Natural killer cell (primary cell): ENCODE measurements at regions not wholly inside any gene's neighbourhood (a gene's known extent, or its start where the extent isn't known, plus 50 kb on each side); places are given as distances from the start of the nearest gene placed in this dataset.

Source experiments
- ATAC-seq, 3 donors: fragments of 150-1000 bp in 2 of 3; fragments of 200-7000 bp in 1 of 3; cut with Tn5 transposase; 1 replicate in 1 of 3; 2 replicates in 2 of 3; pipeline ENCODE4 v1.10.0; 2021; ENCODE audit warnings: mild to moderate bottlenecking in 2 of 3, moderate library complexity in 2 of 3
- DNase-seq, 2 donors: peaks; one replicate each; pipeline versions ENCODE4 v3.0.0 to v3.0.0-alpha.2; 2013 to 2021; ENCODE audit warnings: mixed read lengths in 1 of 2
- H3K27ac ChIP-seq: one replicate; pipeline ENCODE4 v1.5.1; 2013; ENCODE audit warnings: mild to moderate bottlenecking, low read length
- H3K27me3 ChIP-seq: one replicate; pipeline ENCODE4 v1.6.1; 2013; ENCODE audit warnings: low read length; ENCODE audit not compliant: control insufficient read depth, insufficient read depth
- H3K36me3 ChIP-seq: one replicate; pipeline ENCODE4 v1.6.1; 2013; ENCODE audit warnings: low read length; ENCODE audit not compliant: control insufficient read depth, insufficient read depth
- H3K4me1 ChIP-seq: one replicate; pipeline ENCODE4 v1.6.1; 2013; ENCODE audit warnings: low read length; ENCODE audit not compliant: control insufficient read depth, insufficient read depth
- H3K4me3 ChIP-seq: one replicate; pipeline ENCODE4 v1.5.1; 2013; ENCODE audit warnings: low read length
- H3K9me3 ChIP-seq: one replicate; pipeline ENCODE4 v1.6.1; 2013; ENCODE audit warnings: low read length; ENCODE audit not compliant: control insufficient read depth, insufficient read depth
- H3K27ac Mint-ChIP-seq, 2 donors: one replicate each; pipeline ENCODE4 v1.8.0; 2022; ENCODE audit warnings: mild to moderate bottlenecking in 2 of 2, mixed read lengths in 2 of 2, moderate library complexity in 1 of 2
- H3K27me3 Mint-ChIP-seq, 2 donors: one replicate each; pipeline ENCODE4 v1.8.0; 2022; ENCODE audit warnings: low read depth in 2 of 2, mixed read lengths in 2 of 2
- H3K36me3 Mint-ChIP-seq: one replicate; pipeline ENCODE4 v1.8.0; 2022; ENCODE audit warnings: mixed read lengths
- H3K4me1 Mint-ChIP-seq, 2 donors: one replicate each; pipeline ENCODE4 v1.8.0; 2022; ENCODE audit warnings: mixed read lengths in 2 of 2
- H3K4me3 Mint-ChIP-seq: one replicate; pipeline ENCODE4 v1.8.0; 2022; ENCODE audit warnings: mild to moderate bottlenecking, moderate library complexity, mixed read lengths
- H3K9me3 Mint-ChIP-seq, 2 donors: one replicate each; pipeline ENCODE4 v1.8.0; 2022; ENCODE audit warnings: mixed read lengths in 2 of 2
- WGBS: methylation state at CpG from one replicate; pipeline ENCODE4 v1.1.7; 2013; ENCODE audit warnings: missing lambda C conversion rate; ENCODE audit not compliant: insufficient coverage; 5-methylcytosine and 5-hydroxymethylcytosine counted together
- intact Hi-C: fragments of 100-400 bp; cut with micrococcal nuclease; formaldehyde crosslinking; loops from one replicate; pipeline ENCODE4 v1.14.2; 2022
- TF ChIP-seq, protein P1 (sequence below): fragments of 200-600 bp; IDR thresholded peaks from one replicate; pipeline ENCODE4 v1.8.0; 2022; ENCODE audit warnings: antibody characterized with exemption

DNA sequence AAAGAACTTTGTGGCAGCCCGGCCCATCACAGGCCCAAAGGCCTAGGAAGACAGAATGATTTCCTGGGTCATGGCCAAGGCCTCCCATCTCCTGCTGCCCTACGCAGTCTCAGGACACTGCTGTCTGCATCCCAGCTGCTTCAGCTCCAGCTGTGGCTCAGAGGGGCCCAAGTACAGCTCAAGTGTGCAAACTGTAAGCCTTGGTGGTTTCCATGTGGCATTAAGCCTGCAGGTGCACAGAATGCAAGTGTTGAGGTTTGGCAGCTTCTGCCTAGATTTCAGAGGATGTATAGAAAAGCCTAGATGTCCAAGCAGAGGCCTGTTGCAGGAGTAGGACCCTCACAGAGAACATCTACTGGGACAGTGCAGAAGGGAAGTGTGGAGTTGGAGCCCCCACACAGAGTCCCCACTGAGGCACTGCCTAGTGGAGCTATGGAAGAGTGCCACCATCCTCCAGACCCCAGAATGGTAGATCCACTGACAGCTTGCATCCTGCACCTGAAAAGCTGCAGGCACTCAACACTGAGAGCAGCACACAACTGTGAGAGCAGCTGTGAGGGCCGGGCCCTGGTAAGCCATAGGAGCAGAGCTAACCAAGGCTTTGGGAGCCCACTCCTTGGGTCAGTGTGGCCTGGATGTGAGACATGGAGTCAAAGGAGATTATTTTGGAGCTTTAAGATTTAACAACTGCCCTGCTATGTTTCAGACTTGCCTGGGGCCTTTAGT lies 208.2 kb upstream of the CMC1 start:
- Mint-ChIP-seq H3K9me3 (peaks cover 4 to 11% of the 10 kb centered on the region in 2 donors), H3K27ac (no peak overlapping the region), H3K4me1 (no peaks in the 10 kb centered on the region), H3K4me3 (no peak overlapping the region), H3K27me3 (peaks cover 2 to 5% of the 10 kb centered on the region in 2 donors), H3K36me3 (peaks cover 20% of the 10 kb centered on the region)
- Histone ChIP-seq H3K36me3 (no peaks in the 10 kb centered on the region), H3K4me3 (no peak overlapping the region), H3K27me3 (no peaks in the 10 kb centered on the region), H3K27ac (no peak overlapping the region), H3K4me1 (no peaks in the 10 kb centered on the region), H3K9me3 (peaks cover 10% of the 10 kb centered on the region)
- intact Hi-C loops, result no loop called here
- DNase-seq, result no peak
- TF ChIP-seq, protein P1, sequence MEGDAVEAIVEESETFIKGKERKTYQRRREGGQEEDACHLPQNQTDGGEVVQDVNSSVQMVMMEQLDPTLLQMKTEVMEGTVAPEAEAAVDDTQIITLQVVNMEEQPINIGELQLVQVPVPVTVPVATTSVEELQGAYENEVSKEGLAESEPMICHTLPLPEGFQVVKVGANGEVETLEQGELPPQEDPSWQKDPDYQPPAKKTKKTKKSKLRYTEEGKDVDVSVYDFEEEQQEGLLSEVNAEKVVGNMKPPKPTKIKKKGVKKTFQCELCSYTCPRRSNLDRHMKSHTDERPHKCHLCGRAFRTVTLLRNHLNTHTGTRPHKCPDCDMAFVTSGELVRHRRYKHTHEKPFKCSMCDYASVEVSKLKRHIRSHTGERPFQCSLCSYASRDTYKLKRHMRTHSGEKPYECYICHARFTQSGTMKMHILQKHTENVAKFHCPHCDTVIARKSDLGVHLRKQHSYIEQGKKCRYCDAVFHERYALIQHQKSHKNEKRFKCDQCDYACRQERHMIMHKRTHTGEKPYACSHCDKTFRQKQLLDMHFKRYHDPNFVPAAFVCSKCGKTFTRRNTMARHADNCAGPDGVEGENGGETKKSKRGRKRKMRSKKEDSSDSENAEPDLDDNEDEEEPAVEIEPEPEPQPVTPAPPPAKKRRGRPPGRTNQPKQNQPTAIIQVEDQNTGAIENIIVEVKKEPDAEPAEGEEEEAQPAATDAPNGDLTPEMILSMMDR, result no peak
- WGBS, result 97% methylated on average over 3 of the region's 3 CpGs
- ATAC-seq, result no peak

DNA sequence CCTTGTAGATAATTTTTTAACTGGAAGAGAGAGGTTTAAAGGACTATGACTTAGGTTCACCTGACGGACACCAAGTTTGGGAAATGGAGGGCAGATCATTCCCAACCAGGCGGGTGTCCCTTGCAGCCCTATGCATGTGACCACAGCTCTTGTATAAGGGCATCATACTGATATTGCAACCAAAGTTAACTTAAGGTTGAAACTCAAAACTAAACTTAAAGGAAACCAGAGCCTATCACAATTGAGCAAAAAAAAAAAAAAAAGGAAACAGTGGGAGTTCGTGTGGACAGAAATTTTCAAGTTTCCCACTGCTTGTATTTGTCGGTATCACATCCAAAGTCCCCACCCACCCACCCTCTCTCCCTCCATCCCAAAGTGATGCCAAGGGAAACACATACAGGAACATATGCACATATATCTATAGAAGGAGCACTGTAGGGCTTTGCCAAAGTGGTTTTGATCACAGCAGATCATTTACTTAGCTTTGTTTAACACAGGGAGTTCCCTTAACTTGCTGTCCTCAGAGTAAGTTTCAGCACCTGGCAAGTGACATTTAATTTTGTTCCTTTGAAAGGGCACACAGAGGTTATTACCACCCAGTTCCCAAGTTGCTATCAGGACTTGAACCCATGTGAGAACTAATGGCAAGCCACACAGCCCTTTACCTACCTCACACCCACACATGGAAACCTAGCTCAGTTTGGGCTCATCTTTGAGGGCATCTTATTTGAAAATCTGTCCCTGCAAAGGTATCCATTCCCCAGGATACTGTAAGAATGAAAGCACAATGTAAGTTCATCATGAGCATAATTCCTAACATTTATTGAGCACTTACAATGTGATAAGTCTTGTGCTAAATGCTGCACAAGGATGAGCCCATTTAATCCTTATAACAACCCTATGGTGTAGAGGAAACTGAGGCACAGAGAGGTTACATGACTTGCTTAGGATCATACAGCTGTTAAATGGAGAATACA lies 204.5 kb upstream of the CMC1 start:
- Mint-ChIP-seq H3K36me3 (peaks cover 19% of the 10 kb centered on the region), H3K27ac (no peak overlapping the region), H3K9me3 (peaks cover 4 to 6% of the 10 kb centered on the region in 2 donors), H3K4me1 (peaks cover 0 to 4% of the 10 kb centered on the region in 2 donors), H3K4me3 (no peak overlapping the region), H3K27me3 (peaks cover 2 to 6% of the 10 kb centered on the region in 2 donors)
- intact Hi-C loops, result no loop called here
- H3K27ac ChIP-seq, result no peak overlapping the region
- H3K27me3 ChIP-seq, result no peaks in the 10 kb centered on the region
- peaks cover 10% of the 10 kb centered on the region for H3K9me3 ChIP-seq
- ATAC-seq, result no peak
- TF ChIP-seq, protein P1, result no peak
- DNase-seq, result no peak
- no peak overlapping the region for H3K4me3 ChIP-seq
- 56% methylated on average over 2 of the region's 4 CpGs for WGBS
- no peaks in the 10 kb centered on the region for H3K4me1 ChIP-seq
- no peaks in the 10 kb centered on the region for H3K36me3 ChIP-seq

DNA sequence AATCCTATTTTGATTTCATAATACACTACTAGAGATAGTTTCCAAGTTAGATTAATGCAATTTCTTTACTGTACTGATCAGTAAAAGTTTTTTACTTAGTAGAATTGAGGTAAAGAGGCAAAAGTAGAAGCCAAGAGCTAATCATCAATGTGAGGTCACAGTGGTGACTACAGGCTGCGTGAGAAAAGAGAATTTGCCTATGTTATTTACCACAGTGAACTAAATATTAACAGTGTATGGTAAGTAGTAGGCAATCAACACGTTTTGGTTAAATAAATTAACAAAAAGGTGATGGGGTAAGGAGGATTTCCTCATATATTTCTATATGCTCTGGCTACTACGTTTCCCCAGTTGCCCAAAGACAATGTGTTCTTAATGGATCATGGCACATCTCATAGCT lies 202.2 kb upstream of the CMC1 start:
- H3K27me3 ChIP-seq, result peaks cover 2% of the 10 kb centered on the region
- H3K27ac ChIP-seq, result no peak overlapping the region
- no peaks in the 10 kb centered on the region for H3K36me3 ChIP-seq
- peaks cover 8 to 17% of the 10 kb centered on the region in 2 donors for H3K27me3 Mint-ChIP-seq
- H3K27ac Mint-ChIP-seq, result no peak overlapping the region
- 93% methylated on average over 2 of the region's 3 CpGs for WGBS
- TF ChIP-seq, protein P1, result no peak
- DNase-seq (no peak), ATAC-seq (no peak)
- H3K36me3 Mint-ChIP-seq, result peaks cover 2% of the 10 kb centered on the region
- no peaks in the 10 kb centered on the region for H3K9me3 ChIP-seq
- H3K9me3 Mint-ChIP-seq, result no peaks in the 10 kb centered on the region
- intact Hi-C loops, result no loop called here
- H3K4me3 Mint-ChIP-seq, result no peak overlapping the region
- H3K4me3 ChIP-seq, result no peak overlapping the region
- H3K4me1 Mint-ChIP-seq, result peaks cover 0 to 4% of the 10 kb centered on the region in 2 donors
- H3K4me1 ChIP-seq, result no peaks in the 10 kb centered on the region
